ENCODE measurements at regions not wholly inside any gene's neighbourhood (a gene's known extent, or its start where the extent isn't known, plus 50 kb on each side); places are given as distances from the start of the nearest gene placed in this dataset.

- no peak for DNase-seq
Observed at GRCh38 chrX:9196961-9197640, 163.2 kb upstream of the FAM9B start.

DNA sequence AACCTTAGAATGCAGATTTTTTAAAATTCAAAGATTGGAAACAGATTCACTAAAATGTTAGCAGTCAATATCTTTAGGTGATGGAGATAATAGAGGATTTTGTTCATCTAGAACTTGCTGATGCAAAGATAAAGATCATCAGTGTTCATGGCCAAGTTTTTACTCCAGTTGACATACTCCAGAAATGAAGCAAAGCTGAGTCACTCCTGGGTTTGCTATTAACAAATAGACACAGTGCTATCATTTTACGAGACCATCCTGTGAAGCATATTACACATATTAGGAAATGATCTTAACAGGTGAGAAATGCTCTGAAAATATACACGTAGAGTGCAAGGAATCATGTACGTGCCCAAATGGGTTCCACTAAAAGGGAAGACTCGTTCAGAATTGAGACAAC is 170.6 kb upstream of the FAM9B start:
- DNase-seq = no peak

DNA sequence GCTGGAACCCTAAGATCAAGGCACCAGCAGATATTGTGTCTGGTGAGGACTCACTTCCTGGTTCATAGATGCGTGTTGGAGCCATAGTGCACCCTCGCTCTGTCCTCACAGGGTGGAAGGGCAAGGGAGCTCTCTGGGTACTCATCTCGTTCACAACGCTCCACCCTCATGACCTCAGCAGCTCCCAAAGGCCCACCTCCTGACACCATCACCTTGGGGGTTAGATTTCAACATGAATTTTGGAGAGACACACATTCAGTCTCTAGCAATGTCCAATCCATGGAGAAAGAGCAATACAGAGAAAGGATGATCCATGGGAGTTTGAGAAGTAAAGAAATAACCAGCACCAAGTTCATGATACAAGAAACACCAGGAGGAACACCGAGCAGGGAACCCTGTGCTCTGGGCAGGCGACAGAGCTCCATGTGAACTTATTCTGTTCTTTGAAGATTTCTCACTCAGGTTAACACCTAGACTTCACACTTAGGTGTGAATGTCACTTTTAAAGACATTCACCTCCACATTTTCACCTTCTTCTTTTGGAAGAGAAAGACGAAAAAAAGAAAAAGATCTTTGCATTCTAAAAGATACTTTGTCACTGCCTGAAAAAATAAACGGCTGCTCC is 171.8 kb upstream of the FAM9B start:
- DNase-seq = no peak

- no peak for DNase-seq
Observed at GRCh38 chrX:9207142-9207541, 173.2 kb upstream of the FAM9B start.

DNA sequence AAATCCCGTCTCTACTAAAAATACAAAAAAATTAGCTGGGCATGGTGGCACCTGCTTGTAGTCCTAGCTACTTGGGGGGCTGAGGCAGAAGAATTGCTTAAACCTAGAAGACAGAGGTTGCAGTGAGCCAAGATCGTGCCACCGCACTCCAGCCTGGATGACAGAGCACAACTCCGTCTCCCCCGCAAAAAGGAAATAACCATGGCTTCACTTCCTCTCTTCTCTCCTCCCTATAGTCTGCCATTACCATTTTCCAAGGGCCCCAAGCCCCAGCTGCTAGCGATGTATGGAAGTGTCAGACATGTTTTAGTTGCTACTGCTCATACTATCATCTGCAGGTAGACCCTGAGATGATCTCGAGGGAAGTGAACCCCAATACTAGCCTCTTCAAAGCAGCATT is 177.3 kb upstream of the FAM9B start:
- DNase-seq = no peak

GRCh38 chrX:9221781-9222180 is 187.9 kb upstream of the FAM9B start:
- no peak for DNase-seq

- no peak for DNase-seq
Observed at GRCh38 chrX:9222299-9222698, 188.4 kb upstream of the FAM9B start.

GRCh38 chrX:9227276-9227675 is 193.3 kb upstream of the FAM9B start:
- DNase-seq = no peak

- no peak for DNase-seq
Observed at GRCh38 chrX:9231491-9231890, 197.6 kb upstream of the FAM9B start.

DNA sequence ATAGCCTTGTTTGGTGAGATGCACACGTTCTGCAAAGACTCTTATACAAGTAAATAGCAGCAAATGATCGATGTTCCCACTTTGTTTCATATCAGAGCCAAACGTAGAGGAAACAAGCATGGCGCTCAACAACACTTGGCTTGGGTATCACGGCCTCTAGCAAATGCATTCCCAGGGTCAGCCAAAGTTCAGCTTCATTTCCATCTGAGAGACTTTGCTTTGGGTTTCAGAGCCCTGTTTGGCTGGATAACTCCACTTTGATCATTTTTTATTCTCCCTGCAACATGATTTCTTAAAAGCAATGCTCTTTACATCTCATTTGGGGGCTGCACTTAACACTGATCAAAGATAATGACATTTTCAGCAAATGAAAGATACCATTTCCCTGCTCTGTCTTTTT is 199.2 kb upstream of the FAM9B start:
- DNase-seq = no peak

DNA sequence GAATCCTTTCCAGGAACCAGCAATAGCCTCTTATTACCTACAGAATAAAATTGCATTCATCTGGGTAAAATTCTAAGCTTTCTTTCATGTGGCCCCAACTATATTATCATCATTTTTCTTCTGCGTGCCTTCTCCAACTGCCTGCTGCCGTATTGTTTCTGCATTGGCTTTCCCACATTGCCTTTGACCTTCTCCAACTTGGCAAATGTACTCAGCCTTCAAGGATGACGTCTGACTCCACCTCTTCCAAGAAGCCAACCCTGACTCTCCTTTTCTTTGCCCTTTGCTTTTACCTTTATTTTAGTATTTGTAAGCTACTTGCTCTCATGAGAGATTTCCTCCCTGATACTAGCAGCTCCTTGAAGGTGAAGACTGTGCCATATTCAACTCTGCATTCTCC is 200.4 kb upstream of the FAM9B start:
- DNase-seq = no peak

DNA sequence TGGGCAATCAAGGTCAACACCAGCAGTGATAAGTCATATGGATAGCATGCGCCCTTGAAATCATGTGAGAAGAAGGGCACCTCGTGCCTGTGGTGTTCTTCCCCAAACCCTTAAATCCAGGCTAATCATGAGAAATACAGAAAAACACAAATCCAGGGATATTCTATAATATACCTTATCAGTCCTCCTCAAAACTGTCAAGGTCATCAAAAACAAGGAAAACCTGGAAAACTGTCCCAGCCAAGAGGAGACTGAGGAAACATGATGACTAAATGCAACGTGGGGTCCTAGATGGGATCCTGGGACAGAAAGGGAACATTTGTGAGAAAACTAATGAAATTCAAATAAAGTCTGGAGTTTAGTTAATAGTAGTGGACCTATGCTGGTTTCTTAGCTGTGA is 201.8 kb upstream of the FAM9B start:
- no peak for DNase-seq

- DNase-seq = no peak
Observed at GRCh38 chrX:9240956-9241355, 207.0 kb upstream of the FAM9B start.

- no peak for DNase-seq
Observed at GRCh38 chrX:9241427-9241826, 207.5 kb upstream of the FAM9B start.

DNA sequence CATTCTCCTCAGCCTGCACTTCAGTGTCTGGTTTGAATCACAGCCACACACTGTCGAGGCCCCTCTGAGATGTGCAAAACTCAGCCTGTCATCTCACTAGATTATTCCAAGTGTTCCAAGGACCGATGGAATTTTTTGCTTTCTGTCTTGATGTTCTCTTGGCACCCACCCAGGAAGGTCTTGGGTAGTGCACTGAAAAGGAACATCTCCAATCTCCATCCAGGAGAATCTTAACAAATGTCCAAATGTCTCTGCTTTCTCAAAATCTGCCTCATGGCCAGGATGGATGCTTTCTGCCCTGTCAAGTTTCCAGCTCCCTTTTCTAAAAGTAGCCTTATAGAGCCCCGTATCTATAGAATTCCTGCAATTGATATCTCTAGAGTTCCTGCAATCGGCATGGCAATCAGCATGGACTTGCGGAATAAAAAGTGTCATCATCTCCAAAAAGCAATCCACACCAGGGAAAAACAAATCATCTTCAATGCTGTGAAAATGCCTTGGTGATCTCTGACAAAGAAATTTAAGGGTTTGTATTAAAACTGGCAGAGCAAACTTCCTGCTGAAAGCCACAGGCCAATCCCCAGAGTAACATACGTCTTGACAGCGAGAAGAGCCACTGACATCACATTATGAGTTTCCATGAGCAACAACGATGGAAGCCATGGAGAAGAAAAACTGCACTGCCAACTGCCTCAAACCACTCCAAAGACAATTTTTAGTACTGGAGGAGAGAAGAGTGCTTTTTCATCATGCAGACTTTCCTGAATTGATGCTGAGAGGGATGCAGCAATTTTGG is 215.3 kb upstream of the FAM9B start:
- no peak for DNase-seq

DNA sequence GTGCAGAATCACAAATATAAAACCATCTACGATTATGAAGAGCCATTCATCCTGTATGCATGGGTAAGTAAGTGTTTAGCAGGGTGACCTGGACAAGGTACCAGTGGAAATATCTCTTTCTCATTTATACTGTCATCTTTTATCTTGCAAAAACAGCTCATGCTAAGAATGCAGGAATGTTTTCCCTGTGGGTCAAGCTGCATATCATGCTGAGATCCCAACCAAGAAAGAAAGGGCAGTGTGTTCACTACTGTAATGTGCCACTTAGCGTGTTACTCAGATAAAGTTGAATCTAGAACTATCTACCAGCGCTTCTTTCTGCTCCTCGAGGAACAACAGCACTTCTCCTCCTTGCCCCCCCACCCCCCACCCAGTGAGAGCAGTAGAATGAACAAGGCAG is 212.7 kb upstream of the TBL1X start:
- DNase-seq = no peak

- DNase-seq = no peak
Observed at GRCh38 chrX:9253211-9253610, 211.6 kb upstream of the TBL1X start.

- no peak for DNase-seq
Observed at GRCh38 chrX:9257718-9258420, 207.0 kb upstream of the TBL1X start.

DNA sequence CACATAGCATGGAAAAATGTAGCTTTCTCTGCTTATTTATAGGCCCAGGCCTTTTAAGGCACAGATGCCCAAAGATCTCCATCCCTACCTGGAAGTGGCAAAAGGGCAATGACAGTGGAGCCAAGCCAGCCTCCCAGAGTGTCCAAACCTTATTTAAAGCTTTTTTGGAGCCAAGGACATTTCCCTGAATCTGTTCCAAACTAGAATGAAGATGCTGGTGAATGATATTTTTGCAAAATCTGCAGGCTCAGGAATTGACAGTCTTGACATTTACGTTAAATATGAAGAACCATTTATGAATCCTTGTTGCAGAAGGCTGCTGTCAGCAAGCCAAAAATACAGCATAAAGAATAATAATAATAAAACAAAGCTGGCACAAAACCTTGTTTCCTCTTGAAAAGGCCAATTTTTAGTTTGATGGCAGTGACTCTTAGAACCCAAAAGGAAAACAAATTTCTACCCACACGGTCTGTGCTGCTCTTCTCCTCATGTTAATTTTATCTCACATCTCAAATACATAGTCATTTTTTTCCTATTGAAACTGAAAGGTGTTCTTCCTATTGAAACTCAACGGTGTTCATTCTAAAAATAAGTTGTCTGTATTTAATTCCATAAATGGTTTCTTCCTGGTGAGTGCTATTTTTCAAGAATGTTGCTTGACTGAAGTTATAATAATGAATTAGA is 206.3 kb upstream of the TBL1X start:
- no peak for DNase-seq

- no peak for DNase-seq
Observed at GRCh38 chrX:9260603-9261002, 204.3 kb upstream of the TBL1X start.

DNA sequence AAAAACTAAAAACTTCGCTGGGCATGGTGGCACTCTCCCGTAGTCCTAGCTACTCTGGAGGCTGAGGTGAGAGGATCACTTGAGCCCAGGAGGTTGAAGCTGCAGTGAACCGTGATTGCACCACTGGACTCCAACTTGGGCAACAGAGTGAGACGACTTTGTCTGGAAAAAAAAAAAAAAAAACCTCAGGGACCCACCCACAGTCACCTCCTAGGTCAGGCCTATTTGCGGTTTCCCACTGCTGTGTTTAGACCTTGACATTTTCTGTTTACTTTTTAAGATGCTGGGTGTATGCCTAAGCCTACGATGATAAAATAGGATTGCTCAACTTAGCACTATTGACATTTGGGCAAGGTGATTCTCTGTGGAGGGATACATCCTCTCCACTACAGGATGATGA is 197.4 kb upstream of the TBL1X start:
- no peak for DNase-seq

DNA sequence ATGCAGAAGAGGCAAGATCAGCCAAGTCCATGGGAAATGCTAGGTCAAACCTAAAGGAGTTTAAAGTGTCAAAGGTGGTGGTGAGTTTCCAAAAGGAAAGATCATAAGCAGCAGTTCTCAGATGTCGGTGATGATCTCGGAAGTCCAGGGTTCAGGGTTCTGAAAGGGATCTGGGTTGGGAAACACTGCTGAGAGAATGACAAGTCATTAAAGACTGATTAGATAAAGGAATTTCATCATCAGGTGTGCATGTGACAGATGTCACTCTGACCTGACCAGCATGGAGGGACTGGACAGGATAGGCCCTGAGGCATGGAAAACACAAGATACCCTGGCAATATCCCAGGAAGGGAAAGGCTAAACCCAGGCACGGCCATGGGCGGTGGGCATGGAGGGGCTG is 195.7 kb upstream of the TBL1X start:
- no peak for DNase-seq
